ENCODE measurements at regions not wholly inside any gene's neighbourhood (a gene's known extent, or its start where the extent isn't known, plus 50 kb on each side); places are given as distances from the start of the nearest gene placed in this dataset.
"Not testable (repeated sequence)": the region's sequence is repeated elsewhere in the genome, so short reads cannot be mapped to it uniquely, and the experiment has no call there.

DNA sequence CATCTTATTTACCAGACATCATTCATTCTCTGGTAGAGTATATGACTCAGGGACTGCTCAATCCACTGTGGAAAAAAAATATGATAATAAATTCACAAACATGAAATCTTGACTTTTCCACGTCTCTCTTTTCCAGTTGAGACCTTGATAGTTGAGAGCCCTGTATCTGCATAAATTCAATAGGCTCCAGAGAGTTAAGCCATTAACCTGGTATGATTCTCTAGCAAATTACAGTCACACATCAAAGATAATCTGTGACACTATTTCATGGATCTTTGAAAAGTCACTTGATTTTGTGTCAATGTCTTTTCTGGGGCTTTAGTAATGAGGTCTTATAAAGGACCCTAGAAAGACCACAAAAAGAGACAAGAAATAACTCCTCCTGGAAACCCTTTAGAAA, 154.2 kb upstream of the FOXG1 start:
- no peaks in the 10 kb centered on the region for H3K36me3 ChIP-seq (ENCODE audit: control insufficient read depth, insufficient read depth, low read length)
- no peak overlapping the region for H3K27ac ChIP-seq (ENCODE audit: low read depth, low read length, severe bottlenecking)
- no peaks in the 10 kb centered on the region for H3K9me3 ChIP-seq (ENCODE audit: control insufficient read depth, low read length)
- no peaks in the 10 kb centered on the region for H3K4me1 ChIP-seq (ENCODE audit: control insufficient read depth, insufficient read depth, low read length, poor library complexity, severe bottlenecking)
- no peak overlapping the region for H3K4me3 ChIP-seq (ENCODE audit: extremely low read depth, insufficient read depth, low read length, poor library complexity, severe bottlenecking)
- WGBS, 2 experiments (ENCODE audit: insufficient coverage in 2 of 2), result 33% methylated on average over 1 of the region's 1 CpG; no CpG with 5 or more reads in 1 of the 2 experiments

DNA sequence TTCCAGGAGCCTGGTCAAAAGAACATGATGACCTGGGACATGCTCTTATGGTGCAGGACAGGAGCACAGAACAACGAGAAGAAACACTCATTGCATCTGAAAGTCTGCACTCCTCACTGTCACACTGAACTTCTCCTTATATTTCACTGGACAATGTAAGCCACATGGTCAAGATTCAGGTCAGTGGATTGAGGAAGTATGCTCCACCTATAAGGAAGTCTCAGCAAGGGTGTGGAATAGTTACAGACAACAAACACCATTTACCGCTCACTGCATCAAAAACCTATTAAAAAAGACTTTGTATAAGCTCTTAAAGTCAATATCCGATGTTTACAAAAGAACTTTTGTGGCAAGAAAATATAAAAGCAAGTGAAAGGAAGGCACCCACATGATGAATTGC, 153.1 kb upstream of the FOXG1 start:
- Histone ChIP-seq H3K4me1 (ENCODE audit: control insufficient read depth, insufficient read depth, low read length, poor library complexity, severe bottlenecking) (no peaks in the 10 kb centered on the region), H3K36me3 (ENCODE audit: control insufficient read depth, insufficient read depth, low read length) (no peaks in the 10 kb centered on the region), H3K4me3 (ENCODE audit: extremely low read depth, insufficient read depth, low read length, poor library complexity, severe bottlenecking) (no peak overlapping the region), H3K9me3 (ENCODE audit: control insufficient read depth, low read length) (no peaks in the 10 kb centered on the region), H3K27ac (ENCODE audit: low read depth, low read length, severe bottlenecking) (no peak overlapping the region)
- WGBS, 2 experiments (ENCODE audit: insufficient coverage in 2 of 2), result 77 to 82% methylated on average over 2 of the region's 3 CpGs

DNA sequence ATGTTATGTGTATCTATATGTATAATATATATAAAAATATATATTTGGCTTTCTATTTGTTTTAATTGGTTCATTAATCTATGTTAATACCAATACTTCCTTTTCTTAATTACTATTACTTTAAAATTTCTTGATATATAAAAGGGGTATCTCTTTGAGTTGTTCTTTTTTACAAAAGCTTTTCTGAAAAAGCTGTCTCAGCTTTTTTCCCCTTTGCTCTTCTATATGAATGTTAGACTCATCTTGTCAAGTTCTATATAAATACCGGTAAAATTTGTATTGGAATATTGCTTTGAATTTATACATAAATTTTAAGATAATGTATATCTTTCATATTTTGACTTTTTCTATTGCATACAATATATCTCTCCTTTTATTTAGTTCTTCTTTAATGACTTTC, 139.8 kb upstream of the FOXG1 start:
- H3K9me3 ChIP-seq (ENCODE audit: control insufficient read depth, low read length), result peaks cover 1% of the 10 kb centered on the region
- no peaks in the 10 kb centered on the region for H3K36me3 ChIP-seq (ENCODE audit: control insufficient read depth, insufficient read depth, low read length)
- no peaks in the 10 kb centered on the region for H3K4me1 ChIP-seq (ENCODE audit: control insufficient read depth, insufficient read depth, low read length, poor library complexity, severe bottlenecking)
- no peak overlapping the region for H3K27ac ChIP-seq (ENCODE audit: low read depth, low read length, severe bottlenecking)
- WGBS, 2 experiments (ENCODE audit: insufficient coverage in 2 of 2), result no CpG with 5 or more reads among the region's 1 CpG
- no peak overlapping the region for H3K4me3 ChIP-seq (ENCODE audit: extremely low read depth, insufficient read depth, low read length, poor library complexity, severe bottlenecking)

DNA sequence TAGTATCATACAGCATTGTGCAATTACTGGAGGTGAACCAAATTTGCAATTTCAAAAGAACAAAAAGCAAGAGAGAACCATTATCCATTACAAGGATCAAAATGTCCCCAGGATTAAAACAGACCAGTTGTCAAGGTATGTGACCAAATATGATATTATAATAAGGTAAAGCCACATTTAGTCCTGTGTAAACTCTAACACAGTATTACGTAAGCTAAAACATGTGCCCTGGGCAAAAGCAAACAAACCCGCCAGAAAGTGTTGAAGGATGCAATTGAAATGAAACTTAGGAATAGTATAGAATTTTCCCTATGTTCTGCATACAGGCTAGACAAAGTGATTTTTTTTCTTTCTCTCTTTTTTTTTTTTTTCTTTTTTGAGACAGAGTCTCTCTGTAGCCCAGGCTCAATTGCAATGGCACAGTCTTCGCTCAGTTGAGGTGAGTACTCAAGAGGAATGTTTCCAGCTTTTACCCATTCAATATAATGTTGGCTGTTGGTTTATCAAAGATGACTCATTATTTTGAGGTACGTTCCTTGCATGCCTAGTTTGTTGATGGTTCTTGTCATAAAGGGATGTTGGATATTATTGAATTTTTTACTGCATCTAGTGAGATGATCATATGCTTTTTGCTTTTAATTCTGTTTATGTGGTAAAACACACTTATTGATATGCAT, 137.1 kb upstream of the FOXG1 start:
- Histone ChIP-seq H3K9me3 (ENCODE audit: control insufficient read depth, low read length) (peaks cover 5% of the 10 kb centered on the region), H3K4me3 (ENCODE audit: extremely low read depth, insufficient read depth, low read length, poor library complexity, severe bottlenecking) (no peak overlapping the region), H3K4me1 (ENCODE audit: control insufficient read depth, insufficient read depth, low read length, poor library complexity, severe bottlenecking) (no peaks in the 10 kb centered on the region), H3K36me3 (ENCODE audit: control insufficient read depth, insufficient read depth, low read length) (no peaks in the 10 kb centered on the region), H3K27ac (ENCODE audit: low read depth, low read length, severe bottlenecking) (no peak overlapping the region)
- no CpG with 5 or more reads among the region's 4 CpGs for WGBS, 2 experiments (ENCODE audit: insufficient coverage in 2 of 2)

DNA sequence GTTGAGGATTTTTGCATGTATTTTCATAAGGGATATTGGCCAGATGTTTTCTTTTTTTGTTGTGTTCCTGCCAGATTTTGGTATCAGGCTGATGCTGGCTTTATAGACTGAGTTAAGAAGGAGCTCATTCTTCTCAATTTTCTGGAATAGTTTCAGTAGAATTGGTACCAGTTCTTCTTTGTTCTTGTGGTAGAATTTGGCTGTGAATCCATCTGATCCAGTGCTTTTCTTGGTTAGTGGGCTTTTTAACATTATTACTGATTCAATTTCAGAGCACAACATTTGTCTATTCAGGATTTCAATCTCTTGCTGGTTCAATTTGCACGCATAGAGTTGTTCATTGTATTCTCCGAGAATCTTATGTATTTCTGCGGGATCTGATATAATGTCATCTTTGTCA, 136.5 kb upstream of the FOXG1 start:
- 95% methylated on average over 3 of the region's 3 CpGs; no CpG with 5 or more reads in 1 of the 2 experiments for WGBS, 2 experiments (ENCODE audit: insufficient coverage in 2 of 2)
- H3K4me3 ChIP-seq (ENCODE audit: extremely low read depth, insufficient read depth, low read length, poor library complexity, severe bottlenecking), result no peak overlapping the region
- no peaks in the 10 kb centered on the region for H3K4me1 ChIP-seq (ENCODE audit: control insufficient read depth, insufficient read depth, low read length, poor library complexity, severe bottlenecking)
- H3K36me3 ChIP-seq (ENCODE audit: control insufficient read depth, insufficient read depth, low read length), result no peaks in the 10 kb centered on the region
- no peak overlapping the region for H3K27ac ChIP-seq (ENCODE audit: low read depth, low read length, severe bottlenecking)
- H3K9me3 ChIP-seq (ENCODE audit: control insufficient read depth, low read length), result peaks cover 5% of the 10 kb centered on the region

DNA sequence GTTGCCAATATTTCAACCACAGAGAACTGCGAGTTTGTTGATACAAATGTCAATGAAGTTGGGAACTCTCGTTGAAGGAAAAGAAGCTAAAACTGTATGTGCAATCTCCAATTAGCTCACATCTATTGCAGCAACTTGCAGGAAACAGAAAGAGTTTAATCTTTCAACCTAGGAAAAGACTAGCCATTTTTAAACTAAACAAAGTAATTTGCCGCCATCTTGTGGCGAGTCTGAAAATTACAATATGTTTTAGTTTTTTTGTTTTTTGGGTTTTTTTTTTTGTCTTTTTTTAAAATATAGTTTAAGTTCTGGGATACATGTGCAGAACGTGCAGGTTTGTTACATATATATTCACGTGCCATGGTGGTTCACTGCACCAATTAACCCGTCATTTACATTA, 131.2 kb upstream of the FOXG1 start:
- Histone ChIP-seq H3K4me1 (ENCODE audit: control insufficient read depth, insufficient read depth, low read length, poor library complexity, severe bottlenecking) (no peaks in the 10 kb centered on the region), H3K27ac (ENCODE audit: low read depth, low read length, severe bottlenecking) (no peak overlapping the region), H3K4me3 (ENCODE audit: extremely low read depth, insufficient read depth, low read length, poor library complexity, severe bottlenecking) (no peak overlapping the region), H3K36me3 (ENCODE audit: control insufficient read depth, insufficient read depth, low read length) (no peaks in the 10 kb centered on the region), H3K9me3 (ENCODE audit: control insufficient read depth, low read length) (peaks cover 5% of the 10 kb centered on the region)
- 18 to 20% methylated on average over 1 to 3 of the region's 7 CpGs for WGBS, 2 experiments (ENCODE audit: insufficient coverage in 2 of 2)

DNA sequence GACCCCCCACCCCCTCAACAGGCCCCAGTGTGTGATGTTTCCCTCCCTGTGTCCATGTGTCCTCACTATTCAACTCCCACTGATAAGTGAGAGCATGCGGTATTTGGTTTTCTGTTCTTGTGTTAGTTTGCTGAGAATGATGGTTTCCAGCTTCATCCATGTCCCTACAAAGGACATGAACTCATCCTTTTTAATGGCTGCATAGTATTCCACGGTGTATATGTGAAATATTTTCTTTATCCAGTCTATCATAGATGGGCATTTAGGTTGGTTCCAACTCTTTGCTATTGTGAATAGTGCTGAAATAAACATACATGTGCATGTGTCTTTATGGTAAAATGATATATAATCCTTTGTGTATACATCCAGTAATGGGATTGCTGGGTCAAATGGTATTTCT, 130.8 kb upstream of the FOXG1 start:
- not testable (repeated sequence) for H3K36me3 ChIP-seq (ENCODE audit: control insufficient read depth, insufficient read depth, low read length); H3K4me1 ChIP-seq (ENCODE audit: control insufficient read depth, insufficient read depth, low read length, poor library complexity, severe bottlenecking); H3K27ac ChIP-seq (ENCODE audit: low read depth, low read length, severe bottlenecking); H3K9me3 ChIP-seq (ENCODE audit: control insufficient read depth, low read length); H3K4me3 ChIP-seq (ENCODE audit: extremely low read depth, insufficient read depth, low read length, poor library complexity, severe bottlenecking)
- no CpG with 5 or more reads among the region's 2 CpGs for WGBS, 2 experiments (ENCODE audit: insufficient coverage in 2 of 2)

DNA sequence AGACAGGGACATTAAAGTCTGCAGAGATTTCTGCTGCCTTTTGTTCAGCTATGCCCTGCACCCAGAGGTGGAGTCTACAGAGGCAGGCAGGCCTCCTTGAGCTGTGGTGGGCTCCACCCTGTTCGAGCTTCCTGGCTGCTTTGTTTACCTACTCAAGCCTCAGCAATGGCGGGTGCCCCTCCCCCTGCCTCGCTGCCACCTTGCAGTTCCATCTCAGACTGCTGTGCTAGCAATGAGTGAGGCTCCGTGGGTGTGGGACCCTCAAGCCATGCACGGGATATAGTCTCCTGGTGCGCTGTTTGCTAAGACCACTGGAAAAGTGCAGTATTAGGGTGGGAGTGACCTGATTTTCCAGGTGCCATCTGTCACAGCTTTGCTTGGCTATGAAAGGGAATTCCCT, 125.4 kb upstream of the FOXG1 start:
- WGBS, 2 experiments (ENCODE audit: insufficient coverage in 2 of 2), result 100% methylated on average over 1 of the region's 6 CpGs; no CpG with 5 or more reads in 1 of the 2 experiments
- H3K27ac ChIP-seq (ENCODE audit: low read depth, low read length, severe bottlenecking); H3K36me3 ChIP-seq (ENCODE audit: control insufficient read depth, insufficient read depth, low read length); H3K4me1 ChIP-seq (ENCODE audit: control insufficient read depth, insufficient read depth, low read length, poor library complexity, severe bottlenecking); H3K4me3 ChIP-seq (ENCODE audit: extremely low read depth, insufficient read depth, low read length, poor library complexity, severe bottlenecking); H3K9me3 ChIP-seq (ENCODE audit: control insufficient read depth, low read length): not testable (repeated sequence)

DNA sequence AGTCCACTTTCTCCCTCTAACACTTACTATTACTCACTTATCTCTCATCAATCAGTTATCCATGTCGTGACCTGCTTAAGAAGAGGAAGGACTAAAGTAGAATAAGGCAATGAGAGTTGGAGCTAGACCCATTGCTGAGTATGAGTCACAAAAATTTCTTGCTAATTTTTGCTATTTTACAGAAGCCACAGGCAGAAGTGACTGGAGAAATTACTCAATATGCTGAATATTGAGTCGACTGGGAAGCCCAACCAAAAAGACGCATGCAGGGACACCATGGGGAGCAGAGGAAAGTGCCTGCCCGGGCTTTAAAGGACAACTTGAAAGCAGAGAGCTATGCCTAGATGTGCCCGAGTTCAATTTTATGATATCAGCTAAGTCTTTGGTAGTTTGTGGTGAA, 115.4 kb upstream of the FOXG1 start:
- Histone ChIP-seq H3K4me3 (ENCODE audit: extremely low read depth, insufficient read depth, low read length, poor library complexity, severe bottlenecking) (no peak overlapping the region), H3K27ac (ENCODE audit: low read depth, low read length, severe bottlenecking) (no peak overlapping the region), H3K9me3 (ENCODE audit: control insufficient read depth, low read length) (no peaks in the 10 kb centered on the region), H3K4me1 (ENCODE audit: control insufficient read depth, insufficient read depth, low read length, poor library complexity, severe bottlenecking) (no peaks in the 10 kb centered on the region), H3K36me3 (ENCODE audit: control insufficient read depth, insufficient read depth, low read length) (no peaks in the 10 kb centered on the region)
- 59 to 60% methylated on average over 4 of the region's 5 CpGs for WGBS, 2 experiments (ENCODE audit: insufficient coverage in 2 of 2)

DNA sequence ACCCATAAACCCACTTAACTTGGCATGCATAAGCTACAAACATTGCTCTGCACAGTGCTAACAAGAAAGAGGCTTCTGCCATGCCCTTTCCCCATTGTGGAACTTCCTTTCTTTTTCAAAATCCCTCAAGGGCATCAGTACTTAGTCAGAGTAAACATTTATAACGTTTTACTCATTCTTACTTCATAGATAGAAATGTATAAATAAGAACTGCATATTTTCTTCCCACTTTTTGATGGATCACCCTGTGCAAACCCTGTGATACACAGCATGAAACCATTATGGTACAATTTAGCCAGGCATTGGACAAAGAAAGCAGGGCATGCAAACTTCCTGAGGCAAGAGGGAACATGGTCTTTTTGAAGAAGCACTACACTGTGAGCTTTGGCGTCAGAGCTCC, 113.8 kb upstream of the FOXG1 start:
- Histone ChIP-seq H3K27ac (ENCODE audit: low read depth, low read length, severe bottlenecking) (no peak overlapping the region), H3K9me3 (ENCODE audit: control insufficient read depth, low read length) (no peaks in the 10 kb centered on the region), H3K4me1 (ENCODE audit: control insufficient read depth, insufficient read depth, low read length, poor library complexity, severe bottlenecking) (no peaks in the 10 kb centered on the region), H3K36me3 (ENCODE audit: control insufficient read depth, insufficient read depth, low read length) (no peaks in the 10 kb centered on the region), H3K4me3 (ENCODE audit: extremely low read depth, insufficient read depth, low read length, poor library complexity, severe bottlenecking) (no peak overlapping the region)
- WGBS, 2 experiments (ENCODE audit: insufficient coverage in 2 of 2), result 67 to 91% methylated on average over 1 of the region's 2 CpGs

DNA sequence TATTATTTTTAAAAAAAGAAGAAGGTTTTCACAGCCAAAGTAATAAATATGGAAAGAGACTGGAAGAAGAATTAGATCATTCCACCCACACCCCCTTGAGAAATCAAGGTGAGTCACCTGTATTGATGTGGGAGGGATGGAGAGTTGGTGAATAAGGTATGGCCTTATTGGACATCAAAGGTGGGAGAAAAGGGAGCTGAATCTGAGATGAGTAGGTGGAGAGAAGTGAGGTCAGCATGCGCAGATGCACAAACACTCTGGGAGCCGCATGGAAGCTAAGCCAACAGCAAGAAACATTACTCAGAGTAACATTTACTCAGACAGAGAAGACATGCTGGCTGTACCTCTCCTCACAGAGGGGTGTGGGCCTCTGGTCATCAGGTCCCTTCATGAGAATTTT, 113.1 kb upstream of the FOXG1 start:
- no peaks in the 10 kb centered on the region for H3K4me1 ChIP-seq (ENCODE audit: control insufficient read depth, insufficient read depth, low read length, poor library complexity, severe bottlenecking)
- 83 to 100% methylated on average over 1 of the region's 2 CpGs for WGBS, 2 experiments (ENCODE audit: insufficient coverage in 2 of 2)
- H3K36me3 ChIP-seq (ENCODE audit: control insufficient read depth, insufficient read depth, low read length), result no peaks in the 10 kb centered on the region
- H3K4me3 ChIP-seq (ENCODE audit: extremely low read depth, insufficient read depth, low read length, poor library complexity, severe bottlenecking), result no peak overlapping the region
- H3K27ac ChIP-seq (ENCODE audit: low read depth, low read length, severe bottlenecking), result no peak overlapping the region
- H3K9me3 ChIP-seq (ENCODE audit: control insufficient read depth, low read length), result no peaks in the 10 kb centered on the region

All from mesodermal cell (in vitro differentiated cells).